GM23338 (cell line): ENCODE measurements at regions not wholly inside any gene's neighbourhood (a gene's known extent, or its start where the extent isn't known, plus 50 kb on each side); places are given as distances from the start of the nearest gene placed in this dataset.

Experiments used
- CREB1 ChIP-seq: fragments of 250-450 bp; sonication (Bioruptor Pico); IDR thresholded peaks from 2 replicates; pipeline ENCODE4 v1.5.0; 2020; ENCODE audit warnings: low read depth, mild to moderate bottlenecking, moderate library complexity
- CTCF ChIP-seq, 2 experiments: fragments of 200-600 bp in 1 of 2; sonication (generic) in 1 of 2; conservative IDR thresholded peaks; 2 replicates each; pipeline versions ENCODE4 v1.5.1 to v1.6.1; 2016 to 2017; ENCODE audit warnings: antibody characterized with exemption in 2 of 2, low read depth in 2 of 2, mild to moderate bottlenecking in 2 of 2, moderate library complexity in 1 of 2
- EZH2 ChIP-seq: fragments of 200-600 bp; sonication (generic); IDR thresholded peaks from one replicate; pipeline ENCODE4 v1.8.0; 2017; ENCODE audit warnings: antibody characterized with exemption, mild to moderate bottlenecking, low read depth; ENCODE audit not compliant: unreplicated experiment
- EZH2phosphoT487 ChIP-seq: fragments of 200-600 bp; sonication (generic); IDR thresholded peaks from one replicate; pipeline ENCODE4 v1.8.1; 2018; ENCODE audit warnings: antibody characterized with exemption; ENCODE audit not compliant: unreplicated experiment
- JUNB ChIP-seq: IDR thresholded peaks from one replicate; pipeline ENCODE4 v1.6.1; 2016; ENCODE audit warnings: antibody characterized with exemption; ENCODE audit not compliant: unreplicated experiment
- POLR2AphosphoS5 ChIP-seq: IDR thresholded peaks from 2 replicates; pipeline ENCODE4 v1.6.1; 2016; ENCODE audit warnings: antibody characterized with exemption, low read depth
- STAT1 ChIP-seq: IDR thresholded peaks from one replicate; pipeline ENCODE4 v1.6.1; 2016; ENCODE audit warnings: antibody characterized with exemption; ENCODE audit not compliant: unreplicated experiment
- TF ChIP-seq, protein P1 (sequence below): IDR thresholded peaks from one replicate; pipeline ENCODE4 v1.6.1; 2018; ENCODE audit warnings: antibody characterized with exemption; ENCODE audit not compliant: unreplicated experiment
- TF ChIP-seq, protein P2 (sequence below): fragments of 250-450 bp; sonication (Bioruptor Pico); IDR thresholded peaks from 2 replicates; pipeline ENCODE4 v1.5.0; 2020; ENCODE audit warnings: mild to moderate bottlenecking, moderate library complexity

DNA sequence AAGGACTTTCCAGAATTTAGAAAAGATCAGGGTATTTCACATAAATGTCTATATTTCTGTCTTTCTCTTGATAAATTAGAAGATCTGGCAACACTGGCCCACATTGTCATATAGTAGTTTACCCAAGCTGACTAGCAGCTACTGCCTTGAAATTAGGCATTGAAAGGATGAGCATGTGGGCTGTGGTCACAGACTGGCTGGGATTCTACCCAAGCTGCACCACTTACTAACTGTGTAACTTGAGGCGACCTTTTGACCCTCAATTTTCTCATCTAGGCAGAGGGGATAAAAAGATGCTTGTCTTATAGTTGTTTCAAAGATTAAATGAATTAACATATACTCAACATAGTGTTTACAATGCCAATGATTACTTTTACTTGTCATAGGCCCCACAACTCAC lies 152.7 kb upstream of the BMP2 start:
- TF ChIP-seq CTCF (conservative IDR thresholded peaks at IDR 0.05; ENCODE audit: low read depth in 2 of 2) (no peak), EZH2 (no peak), CREB1 (CRISPR knock-in tag) (no peak), POLR2AphosphoS5 (no peak), JUNB (no peak), EZH2phosphoT487 (no peak), STAT1 (no peak)
- TF ChIP-seq, protein P1, sequence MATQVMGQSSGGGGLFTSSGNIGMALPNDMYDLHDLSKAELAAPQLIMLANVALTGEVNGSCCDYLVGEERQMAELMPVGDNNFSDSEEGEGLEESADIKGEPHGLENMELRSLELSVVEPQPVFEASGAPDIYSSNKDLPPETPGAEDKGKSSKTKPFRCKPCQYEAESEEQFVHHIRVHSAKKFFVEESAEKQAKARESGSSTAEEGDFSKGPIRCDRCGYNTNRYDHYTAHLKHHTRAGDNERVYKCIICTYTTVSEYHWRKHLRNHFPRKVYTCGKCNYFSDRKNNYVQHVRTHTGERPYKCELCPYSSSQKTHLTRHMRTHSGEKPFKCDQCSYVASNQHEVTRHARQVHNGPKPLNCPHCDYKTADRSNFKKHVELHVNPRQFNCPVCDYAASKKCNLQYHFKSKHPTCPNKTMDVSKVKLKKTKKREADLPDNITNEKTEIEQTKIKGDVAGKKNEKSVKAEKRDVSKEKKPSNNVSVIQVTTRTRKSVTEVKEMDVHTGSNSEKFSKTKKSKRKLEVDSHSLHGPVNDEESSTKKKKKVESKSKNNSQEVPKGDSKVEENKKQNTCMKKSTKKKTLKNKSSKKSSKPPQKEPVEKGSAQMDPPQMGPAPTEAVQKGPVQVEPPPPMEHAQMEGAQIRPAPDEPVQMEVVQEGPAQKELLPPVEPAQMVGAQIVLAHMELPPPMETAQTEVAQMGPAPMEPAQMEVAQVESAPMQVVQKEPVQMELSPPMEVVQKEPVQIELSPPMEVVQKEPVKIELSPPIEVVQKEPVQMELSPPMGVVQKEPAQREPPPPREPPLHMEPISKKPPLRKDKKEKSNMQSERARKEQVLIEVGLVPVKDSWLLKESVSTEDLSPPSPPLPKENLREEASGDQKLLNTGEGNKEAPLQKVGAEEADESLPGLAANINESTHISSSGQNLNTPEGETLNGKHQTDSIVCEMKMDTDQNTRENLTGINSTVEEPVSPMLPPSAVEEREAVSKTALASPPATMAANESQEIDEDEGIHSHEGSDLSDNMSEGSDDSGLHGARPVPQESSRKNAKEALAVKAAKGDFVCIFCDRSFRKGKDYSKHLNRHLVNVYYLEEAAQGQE = no peak
- TF ChIP-seq, protein P2, sequence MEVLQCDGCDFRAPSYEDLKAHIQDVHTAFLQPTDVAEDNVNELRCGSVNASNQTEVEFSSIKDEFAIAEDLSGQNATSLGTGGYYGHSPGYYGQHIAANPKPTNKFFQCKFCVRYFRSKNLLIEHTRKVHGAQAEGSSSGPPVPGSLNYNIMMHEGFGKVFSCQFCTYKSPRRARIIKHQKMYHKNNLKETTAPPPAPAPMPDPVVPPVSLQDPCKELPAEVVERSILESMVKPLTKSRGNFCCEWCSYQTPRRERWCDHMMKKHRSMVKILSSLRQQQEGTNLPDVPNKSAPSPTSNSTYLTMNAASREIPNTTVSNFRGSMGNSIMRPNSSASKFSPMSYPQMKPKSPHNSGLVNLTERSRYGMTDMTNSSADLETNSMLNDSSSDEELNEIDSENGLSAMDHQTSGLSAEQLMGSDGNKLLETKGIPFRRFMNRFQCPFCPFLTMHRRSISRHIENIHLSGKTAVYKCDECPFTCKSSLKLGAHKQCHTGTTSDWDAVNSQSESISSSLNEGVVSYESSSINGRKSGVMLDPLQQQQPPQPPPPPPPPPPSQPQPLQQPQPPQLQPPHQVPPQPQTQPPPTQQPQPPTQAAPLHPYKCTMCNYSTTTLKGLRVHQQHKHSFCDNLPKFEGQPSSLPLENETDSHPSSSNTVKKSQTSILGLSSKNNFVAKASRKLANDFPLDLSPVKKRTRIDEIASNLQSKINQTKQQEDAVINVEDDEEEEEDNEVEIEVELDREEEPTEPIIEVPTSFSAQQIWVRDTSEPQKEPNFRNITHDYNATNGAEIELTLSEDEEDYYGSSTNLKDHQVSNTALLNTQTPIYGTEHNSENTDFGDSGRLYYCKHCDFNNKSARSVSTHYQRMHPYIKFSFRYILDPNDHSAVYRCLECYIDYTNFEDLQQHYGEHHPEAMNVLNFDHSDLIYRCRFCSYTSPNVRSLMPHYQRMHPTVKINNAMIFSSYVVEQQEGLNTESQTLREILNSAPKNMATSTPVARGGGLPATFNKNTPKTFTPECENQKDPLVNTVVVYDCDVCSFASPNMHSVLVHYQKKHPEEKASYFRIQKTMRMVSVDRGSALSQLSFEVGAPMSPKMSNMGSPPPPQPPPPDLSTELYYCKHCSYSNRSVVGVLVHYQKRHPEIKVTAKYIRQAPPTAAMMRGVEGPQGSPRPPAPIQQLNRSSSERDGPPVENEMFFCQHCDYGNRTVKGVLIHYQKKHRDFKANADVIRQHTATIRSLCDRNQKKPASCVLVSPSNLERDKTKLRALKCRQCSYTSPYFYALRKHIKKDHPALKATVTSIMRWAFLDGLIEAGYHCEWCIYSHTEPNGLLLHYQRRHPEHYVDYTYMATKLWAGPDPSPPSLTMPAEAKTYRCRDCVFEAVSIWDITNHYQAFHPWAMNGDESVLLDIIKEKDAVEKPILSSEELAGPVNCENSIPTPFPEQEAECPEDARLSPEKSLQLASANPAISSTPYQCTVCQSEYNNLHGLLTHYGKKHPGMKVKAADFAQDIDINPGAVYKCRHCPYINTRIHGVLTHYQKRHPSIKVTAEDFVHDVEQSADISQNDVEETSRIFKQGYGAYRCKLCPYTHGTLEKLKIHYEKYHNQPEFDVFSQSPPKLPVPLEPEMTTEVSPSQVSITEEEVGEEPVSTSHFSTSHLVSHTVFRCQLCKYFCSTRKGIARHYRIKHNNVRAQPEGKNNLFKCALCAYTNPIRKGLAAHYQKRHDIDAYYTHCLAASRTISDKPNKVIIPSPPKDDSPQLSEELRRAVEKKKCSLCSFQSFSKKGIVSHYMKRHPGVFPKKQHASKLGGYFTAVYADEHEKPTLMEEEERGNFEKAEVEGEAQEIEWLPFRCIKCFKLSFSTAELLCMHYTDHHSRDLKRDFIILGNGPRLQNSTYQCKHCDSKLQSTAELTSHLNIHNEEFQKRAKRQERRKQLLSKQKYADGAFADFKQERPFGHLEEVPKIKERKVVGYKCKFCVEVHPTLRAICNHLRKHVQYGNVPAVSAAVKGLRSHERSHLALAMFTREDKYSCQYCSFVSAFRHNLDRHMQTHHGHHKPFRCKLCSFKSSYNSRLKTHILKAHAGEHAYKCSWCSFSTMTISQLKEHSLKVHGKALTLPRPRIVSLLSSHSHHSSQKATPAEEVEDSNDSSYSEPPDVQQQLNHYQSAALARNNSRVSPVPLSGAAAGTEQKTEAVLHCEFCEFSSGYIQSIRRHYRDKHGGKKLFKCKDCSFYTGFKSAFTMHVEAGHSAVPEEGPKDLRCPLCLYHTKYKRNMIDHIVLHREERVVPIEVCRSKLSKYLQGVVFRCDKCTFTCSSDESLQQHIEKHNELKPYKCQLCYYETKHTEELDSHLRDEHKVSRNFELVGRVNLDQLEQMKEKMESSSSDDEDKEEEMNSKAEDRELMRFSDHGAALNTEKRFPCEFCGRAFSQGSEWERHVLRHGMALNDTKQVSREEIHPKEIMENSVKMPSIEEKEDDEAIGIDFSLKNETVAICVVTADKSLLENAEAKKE (CRISPR knock-in tag) = no peak
